ENCODE measurements at regions not wholly inside any gene's neighbourhood (a gene's known extent, or its start where the extent isn't known, plus 50 kb on each side); places are given as distances from the start of the nearest gene placed in this dataset.

- no peak for TF ChIP-seq CTCF (IDR thresholded peaks at IDR 0.05; ENCODE audit: borderline replicate concordance, insufficient read depth, low read depth, low read length)
- H3K4me3 ChIP-seq (ENCODE audit: low read depth, low read length): no peak overlapping the region
These were observed 196.3 kb upstream of the SPRY1 start for GRCh38 chr4:123200051-123200940.

GRCh38 chr4:123204737-123205136 lies 191.9 kb upstream of the SPRY1 start:
- no peak overlapping the region for H3K4me3 ChIP-seq (ENCODE audit: low read depth, low read length)
- no peak for TF ChIP-seq CTCF (IDR thresholded peaks at IDR 0.05; ENCODE audit: borderline replicate concordance, insufficient read depth, low read depth, low read length)

- no peak for TF ChIP-seq CTCF (IDR thresholded peaks at IDR 0.05; ENCODE audit: borderline replicate concordance, insufficient read depth, low read depth, low read length)
- H3K4me3 ChIP-seq (ENCODE audit: low read depth, low read length): no peak overlapping the region
These were observed 190.6 kb upstream of the SPRY1 start for GRCh38 chr4:123206016-123206415.

- no peak for TF ChIP-seq CTCF (IDR thresholded peaks at IDR 0.05; ENCODE audit: borderline replicate concordance, insufficient read depth, low read depth, low read length)
These were observed 187.2 kb upstream of the SPRY1 start for GRCh38 chr4:123209436-123209835.

GRCh38 chr4:123215536-123215935 lies 181.1 kb upstream of the SPRY1 start:
- H3K4me3 ChIP-seq (ENCODE audit: low read depth, low read length): no peak overlapping the region
- TF ChIP-seq CTCF (IDR thresholded peaks at IDR 0.05; ENCODE audit: borderline replicate concordance, insufficient read depth, low read depth, low read length): no peak

More at GRCh38 chr4:123209436-123209835, 187.2 kb upstream of the SPRY1 start:
- no peak overlapping the region for H3K4me3 ChIP-seq (ENCODE audit: low read depth, low read length)

GRCh38 chr4:123216543-123216942 lies 180.1 kb upstream of the SPRY1 start:
- no peak overlapping the region for H3K4me3 ChIP-seq (ENCODE audit: low read depth, low read length)
- TF ChIP-seq CTCF (IDR thresholded peaks at IDR 0.05; ENCODE audit: borderline replicate concordance, insufficient read depth, low read depth, low read length): no peak

- no peak for TF ChIP-seq CTCF (IDR thresholded peaks at IDR 0.05; ENCODE audit: borderline replicate concordance, insufficient read depth, low read depth, low read length)
- H3K4me3 ChIP-seq (ENCODE audit: low read depth, low read length): no peak overlapping the region
These were observed 179.6 kb upstream of the SPRY1 start for GRCh38 chr4:123216946-123217345.
